ENCODE measurements at regions not wholly inside any gene's neighbourhood (a gene's known extent, or its start where the extent isn't known, plus 50 kb on each side); places are given as distances from the start of the nearest gene placed in this dataset.

DNA sequence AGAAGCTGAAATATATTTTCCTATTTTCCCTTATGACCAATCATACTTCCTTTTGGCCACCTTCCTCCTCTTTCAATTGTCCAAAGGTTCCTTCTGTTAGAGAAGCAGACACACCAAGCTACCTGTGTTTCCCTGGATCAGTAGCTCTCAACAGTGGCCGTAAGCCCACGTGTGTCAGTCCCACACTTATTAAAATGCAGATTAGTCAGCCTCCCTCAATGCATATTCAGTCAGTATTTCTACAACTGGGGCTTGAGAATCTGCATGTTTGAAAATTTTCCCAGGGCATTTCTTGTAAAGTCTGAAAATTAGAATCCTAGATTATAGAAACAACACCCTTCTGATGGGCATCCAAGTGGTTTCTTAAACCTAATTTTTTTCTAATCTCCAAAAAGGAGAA is 54.0 kb upstream of the ITPRID2 start:
- H3K9me2 ChIP-seq, result no peaks in the 10 kb centered on the region
- TF ChIP-seq TEAD4 (IDR thresholded peaks at IDR 0.05; ENCODE audit: borderline replicate concordance, insufficient read depth) (no peak), RXRA (IDR thresholded peaks at IDR 0.05; ENCODE audit: borderline replicate concordance, low read depth) (no peak), RCOR1 (IDR thresholded peaks at IDR 0.05; ENCODE audit: low read length) (no peak), NFIC (IDR thresholded peaks at IDR 0.05; ENCODE audit: borderline replicate concordance) (no peak), EZH2phosphoT487 (IDR thresholded peaks at IDR 0.05; ENCODE audit: borderline replicate concordance, low read depth) (no peak), POLR2AphosphoS5 (IDR thresholded peaks at IDR 0.05; ENCODE audit: low read depth, low read length) (no peak), TAF1 (IDR thresholded peaks at IDR 0.05; ENCODE audit: borderline replicate concordance, low read depth, low read length) (no peak)
- no peaks in the 10 kb centered on the region for H3K36me3 ChIP-seq (replicated peaks in 1 of 2; ENCODE audit: control insufficient read depth in 1 of 2, insufficient read depth in 2 of 2, low read length in 1 of 2)
- H3K9me3 ChIP-seq, result no peaks in the 10 kb centered on the region
- H3K79me2 ChIP-seq (ENCODE audit: insufficient read depth), result no peaks in the 10 kb centered on the region
- H3K9ac ChIP-seq, result no peak overlapping the region
- ChIA-PET POLR2A (no interaction called here), CTCF (interaction anchor here (0.9 kb wide), 1 partner anchor 67 kb away, joined by 3 read pairs; no protein-coding TSS in a partner anchor)
- 82% methylated on average over 2 of the region's 2 CpGs for WGBS (ENCODE audit: low lambda C conversion rate)
- no peaks in the 10 kb centered on the region for H4K20me1 ChIP-seq (ENCODE audit: insufficient read depth)
- H3K27ac ChIP-seq (ENCODE audit: low read depth in 2 of 2, low read length in 1 of 2), result no peak overlapping the region
- H3K4me1 ChIP-seq (ENCODE audit: control insufficient read depth in 1 of 2, insufficient read depth in 2 of 2, low read depth in 1 of 2, low read length in 1 of 2), result no peaks in the 10 kb centered on the region
- H3F3A ChIP-seq (replicated peaks; ENCODE audit: insufficient read depth), result no peaks in the 10 kb centered on the region
- no peak overlapping the region for H3K4me2 ChIP-seq
- no peak overlapping the region for H3K4me3 ChIP-seq (ENCODE audit: low read depth in 2 of 2, low read length in 1 of 2)
- no peak overlapping the region for H2AFZ ChIP-seq (ENCODE audit: low read depth)
- DNase-seq, result no peak
- no peaks in the 10 kb centered on the region for H3K27me3 ChIP-seq (ENCODE audit: insufficient read depth)

DNA sequence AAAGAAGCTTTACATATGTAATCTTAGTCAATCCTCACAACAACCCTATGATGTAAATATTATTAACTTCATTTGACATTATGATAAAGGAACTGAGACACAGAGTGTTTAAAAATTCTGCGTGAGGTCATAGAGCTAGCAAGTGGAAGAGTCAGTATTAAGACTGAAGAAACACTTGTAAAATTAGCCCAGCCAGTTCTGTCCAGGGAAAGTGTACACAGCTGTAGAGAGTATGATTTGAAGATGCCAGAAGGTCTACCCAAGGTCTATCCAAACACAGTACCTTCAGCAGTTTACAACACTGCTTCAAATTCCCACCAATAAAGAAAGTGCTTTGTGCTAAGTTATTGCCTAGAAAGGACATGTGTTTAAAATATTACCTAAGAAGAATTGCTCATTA is 51.7 kb upstream of the ITPRID2 start:
- Histone ChIP-seq H3K4me3 (ENCODE audit: low read depth in 2 of 2, low read length in 1 of 2) (no peak overlapping the region), H3F3A (replicated peaks; ENCODE audit: insufficient read depth) (no peaks in the 10 kb centered on the region), H3K4me2 (no peak overlapping the region), H3K27me3 (ENCODE audit: insufficient read depth) (no peaks in the 10 kb centered on the region), H4K20me1 (ENCODE audit: insufficient read depth) (no peaks in the 10 kb centered on the region), H3K4me1 (ENCODE audit: control insufficient read depth in 1 of 2, insufficient read depth in 2 of 2, low read depth in 1 of 2, low read length in 1 of 2) (no peaks in the 10 kb centered on the region), H3K27ac (ENCODE audit: low read depth in 2 of 2, low read length in 1 of 2) (no peak overlapping the region), H3K36me3 (replicated peaks in 1 of 2; ENCODE audit: control insufficient read depth in 1 of 2, insufficient read depth in 2 of 2, low read length in 1 of 2) (no peaks in the 10 kb centered on the region), H3K9ac (no peak overlapping the region), H3K9me2 (no peaks in the 10 kb centered on the region), H2AFZ (ENCODE audit: low read depth) (no peak overlapping the region), H3K9me3 (no peaks in the 10 kb centered on the region), H3K79me2 (ENCODE audit: insufficient read depth) (no peaks in the 10 kb centered on the region)
- no peak for DNase-seq
- TF ChIP-seq MXI1 (IDR thresholded peaks at IDR 0.05; ENCODE audit: low read depth, low read length), result no peak
- TF ChIP-seq, protein P1, sequence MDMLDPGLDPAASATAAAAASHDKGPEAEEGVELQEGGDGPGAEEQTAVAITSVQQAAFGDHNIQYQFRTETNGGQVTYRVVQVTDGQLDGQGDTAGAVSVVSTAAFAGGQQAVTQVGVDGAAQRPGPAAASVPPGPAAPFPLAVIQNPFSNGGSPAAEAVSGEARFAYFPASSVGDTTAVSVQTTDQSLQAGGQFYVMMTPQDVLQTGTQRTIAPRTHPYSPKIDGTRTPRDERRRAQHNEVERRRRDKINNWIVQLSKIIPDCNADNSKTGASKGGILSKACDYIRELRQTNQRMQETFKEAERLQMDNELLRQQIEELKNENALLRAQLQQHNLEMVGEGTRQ (IDR thresholded peaks at IDR 0.05; ENCODE audit: borderline replicate concordance, low read depth, low read length), result no peak
- TF ChIP-seq JUND (IDR thresholded peaks at IDR 0.05), result no peak
- no peak for TF ChIP-seq GATA2 (CRISPR knock-in tag; IDR thresholded peaks at IDR 0.05)
- TF ChIP-seq RCOR1 (IDR thresholded peaks at IDR 0.05; ENCODE audit: low read length), result no peak
- TF ChIP-seq, protein P2, sequence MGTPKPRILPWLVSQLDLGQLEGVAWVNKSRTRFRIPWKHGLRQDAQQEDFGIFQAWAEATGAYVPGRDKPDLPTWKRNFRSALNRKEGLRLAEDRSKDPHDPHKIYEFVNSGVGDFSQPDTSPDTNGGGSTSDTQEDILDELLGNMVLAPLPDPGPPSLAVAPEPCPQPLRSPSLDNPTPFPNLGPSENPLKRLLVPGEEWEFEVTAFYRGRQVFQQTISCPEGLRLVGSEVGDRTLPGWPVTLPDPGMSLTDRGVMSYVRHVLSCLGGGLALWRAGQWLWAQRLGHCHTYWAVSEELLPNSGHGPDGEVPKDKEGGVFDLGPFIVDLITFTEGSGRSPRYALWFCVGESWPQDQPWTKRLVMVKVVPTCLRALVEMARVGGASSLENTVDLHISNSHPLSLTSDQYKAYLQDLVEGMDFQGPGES (IDR thresholded peaks at IDR 0.05; ENCODE audit: low read depth, low read length), result no peak
- TF ChIP-seq YY1 (IDR thresholded peaks at IDR 0.05; ENCODE audit: low read depth), result no peak
- no peak for TF ChIP-seq GABPA (IDR thresholded peaks at IDR 0.05; ENCODE audit: low read depth)
- no peak for TF ChIP-seq RFX5 (IDR thresholded peaks at IDR 0.05; ENCODE audit: low read length)
- TF ChIP-seq, protein P3, sequence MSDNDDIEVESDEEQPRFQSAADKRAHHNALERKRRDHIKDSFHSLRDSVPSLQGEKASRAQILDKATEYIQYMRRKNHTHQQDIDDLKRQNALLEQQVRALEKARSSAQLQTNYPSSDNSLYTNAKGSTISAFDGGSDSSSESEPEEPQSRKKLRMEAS (IDR thresholded peaks at IDR 0.05; ENCODE audit: low read depth), result no peak
- no peak for TF ChIP-seq FOXJ3 (CRISPR knock-in tag; IDR thresholded peaks at IDR 0.05)
- no peak for TF ChIP-seq TCF12 (IDR thresholded peaks at IDR 0.05)
- TF ChIP-seq, protein P4, sequence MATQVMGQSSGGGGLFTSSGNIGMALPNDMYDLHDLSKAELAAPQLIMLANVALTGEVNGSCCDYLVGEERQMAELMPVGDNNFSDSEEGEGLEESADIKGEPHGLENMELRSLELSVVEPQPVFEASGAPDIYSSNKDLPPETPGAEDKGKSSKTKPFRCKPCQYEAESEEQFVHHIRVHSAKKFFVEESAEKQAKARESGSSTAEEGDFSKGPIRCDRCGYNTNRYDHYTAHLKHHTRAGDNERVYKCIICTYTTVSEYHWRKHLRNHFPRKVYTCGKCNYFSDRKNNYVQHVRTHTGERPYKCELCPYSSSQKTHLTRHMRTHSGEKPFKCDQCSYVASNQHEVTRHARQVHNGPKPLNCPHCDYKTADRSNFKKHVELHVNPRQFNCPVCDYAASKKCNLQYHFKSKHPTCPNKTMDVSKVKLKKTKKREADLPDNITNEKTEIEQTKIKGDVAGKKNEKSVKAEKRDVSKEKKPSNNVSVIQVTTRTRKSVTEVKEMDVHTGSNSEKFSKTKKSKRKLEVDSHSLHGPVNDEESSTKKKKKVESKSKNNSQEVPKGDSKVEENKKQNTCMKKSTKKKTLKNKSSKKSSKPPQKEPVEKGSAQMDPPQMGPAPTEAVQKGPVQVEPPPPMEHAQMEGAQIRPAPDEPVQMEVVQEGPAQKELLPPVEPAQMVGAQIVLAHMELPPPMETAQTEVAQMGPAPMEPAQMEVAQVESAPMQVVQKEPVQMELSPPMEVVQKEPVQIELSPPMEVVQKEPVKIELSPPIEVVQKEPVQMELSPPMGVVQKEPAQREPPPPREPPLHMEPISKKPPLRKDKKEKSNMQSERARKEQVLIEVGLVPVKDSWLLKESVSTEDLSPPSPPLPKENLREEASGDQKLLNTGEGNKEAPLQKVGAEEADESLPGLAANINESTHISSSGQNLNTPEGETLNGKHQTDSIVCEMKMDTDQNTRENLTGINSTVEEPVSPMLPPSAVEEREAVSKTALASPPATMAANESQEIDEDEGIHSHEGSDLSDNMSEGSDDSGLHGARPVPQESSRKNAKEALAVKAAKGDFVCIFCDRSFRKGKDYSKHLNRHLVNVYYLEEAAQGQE (IDR thresholded peaks at IDR 0.05; ENCODE audit: low read depth, low read length), result no peak
- TF ChIP-seq TAF1 (IDR thresholded peaks at IDR 0.05; ENCODE audit: borderline replicate concordance, low read depth, low read length), result no peak
- no peak for TF ChIP-seq FOSL2 (IDR thresholded peaks at IDR 0.05; ENCODE audit: borderline replicate concordance, low read depth)
- TF ChIP-seq EZH2phosphoT487 (IDR thresholded peaks at IDR 0.05; ENCODE audit: borderline replicate concordance, low read depth), result no peak
- TF ChIP-seq RAD21 (IDR thresholded peaks at IDR 0.05; ENCODE audit: low read length), result no peak
- 96% methylated on average over 1 of the region's 1 CpG for WGBS (ENCODE audit: low lambda C conversion rate)
- ChIA-PET CTCF (interaction anchor here (1.2 kb wide), 1 partner anchor 11 kb away, joined by 4 read pairs; no protein-coding TSS in a partner anchor), POLR2A (no interaction called here)

Data from SK-N-SH (cell line).